ENCODE measurements at regions not wholly inside any gene's neighbourhood (a gene's known extent, or its start where the extent isn't known, plus 50 kb on each side); places are given as distances from the start of the nearest gene placed in this dataset.

DNA sequence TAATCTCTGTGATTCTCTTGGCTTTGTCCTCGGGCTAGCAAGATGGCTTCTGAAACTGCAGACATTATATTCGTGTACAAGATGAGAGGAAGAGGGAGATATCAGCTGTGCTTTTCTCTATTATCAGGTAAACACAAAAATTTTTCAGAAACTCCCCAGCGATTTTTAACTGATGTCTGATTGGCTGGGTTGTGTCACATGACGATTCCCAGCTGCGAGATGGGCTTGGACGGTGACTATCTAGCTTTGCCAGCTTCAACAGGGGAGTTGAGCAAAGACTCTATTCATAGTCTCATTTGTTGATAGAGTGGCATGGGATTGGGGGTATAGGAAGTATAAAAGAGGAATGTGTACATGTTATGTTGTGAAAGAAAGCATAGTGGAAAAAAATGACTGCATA lies 248.8 kb upstream of the AZI2 start:
- no peaks in the 10 kb centered on the region for H3K9me3 ChIP-seq (ENCODE audit: low read length)
- TF ChIP-seq, protein P1, sequence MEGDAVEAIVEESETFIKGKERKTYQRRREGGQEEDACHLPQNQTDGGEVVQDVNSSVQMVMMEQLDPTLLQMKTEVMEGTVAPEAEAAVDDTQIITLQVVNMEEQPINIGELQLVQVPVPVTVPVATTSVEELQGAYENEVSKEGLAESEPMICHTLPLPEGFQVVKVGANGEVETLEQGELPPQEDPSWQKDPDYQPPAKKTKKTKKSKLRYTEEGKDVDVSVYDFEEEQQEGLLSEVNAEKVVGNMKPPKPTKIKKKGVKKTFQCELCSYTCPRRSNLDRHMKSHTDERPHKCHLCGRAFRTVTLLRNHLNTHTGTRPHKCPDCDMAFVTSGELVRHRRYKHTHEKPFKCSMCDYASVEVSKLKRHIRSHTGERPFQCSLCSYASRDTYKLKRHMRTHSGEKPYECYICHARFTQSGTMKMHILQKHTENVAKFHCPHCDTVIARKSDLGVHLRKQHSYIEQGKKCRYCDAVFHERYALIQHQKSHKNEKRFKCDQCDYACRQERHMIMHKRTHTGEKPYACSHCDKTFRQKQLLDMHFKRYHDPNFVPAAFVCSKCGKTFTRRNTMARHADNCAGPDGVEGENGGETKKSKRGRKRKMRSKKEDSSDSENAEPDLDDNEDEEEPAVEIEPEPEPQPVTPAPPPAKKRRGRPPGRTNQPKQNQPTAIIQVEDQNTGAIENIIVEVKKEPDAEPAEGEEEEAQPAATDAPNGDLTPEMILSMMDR (conservative IDR thresholded peaks at IDR 0.05; ENCODE audit: low read length): no peak
- TF ChIP-seq EZH2phosphoT487 (IDR thresholded peaks at IDR 0.05; ENCODE audit: borderline replicate concordance, low read depth, low read length): no peak
- H3K4me3 ChIP-seq (ENCODE audit: low read depth, low read length, poor library complexity, severe bottlenecking): no peak overlapping the region
- no peaks in the 10 kb centered on the region for H3K4me1 ChIP-seq (ENCODE audit: insufficient read depth, low read length, poor library complexity, severe bottlenecking)
- ChIA-PET POLR2A (no interaction called here), CTCF (ENCODE audit: unreplicated experiment) (no interaction called here)
- intact Hi-C loops (cut with micrococcal nuclease; ENCODE audit: unreplicated experiment): no loop called here
- H3K4me2 ChIP-seq (ENCODE audit: low read length): no peak overlapping the region
- no peak overlapping the region for H3K27ac ChIP-seq (ENCODE audit: low read depth, low read length, poor library complexity, severe bottlenecking)
- DNase-seq (ENCODE audit: low spot score): no peak
- no peaks in the 10 kb centered on the region for H3K36me3 ChIP-seq (ENCODE audit: insufficient read depth, low read length)
- no TSS peak for BruUV-seq (replicated peaks)
- no peaks in the 10 kb centered on the region for H4K20me1 ChIP-seq (ENCODE audit: insufficient read depth, low read length)
- H2AFZ ChIP-seq (ENCODE audit: low read length): no peak overlapping the region
- no peaks in the 10 kb centered on the region for H3K79me2 ChIP-seq (ENCODE audit: insufficient read depth, low read depth, low read length)
- no peaks in the 10 kb centered on the region for H3K9me2 ChIP-seq (ENCODE audit: insufficient read depth, low read length)

DNA sequence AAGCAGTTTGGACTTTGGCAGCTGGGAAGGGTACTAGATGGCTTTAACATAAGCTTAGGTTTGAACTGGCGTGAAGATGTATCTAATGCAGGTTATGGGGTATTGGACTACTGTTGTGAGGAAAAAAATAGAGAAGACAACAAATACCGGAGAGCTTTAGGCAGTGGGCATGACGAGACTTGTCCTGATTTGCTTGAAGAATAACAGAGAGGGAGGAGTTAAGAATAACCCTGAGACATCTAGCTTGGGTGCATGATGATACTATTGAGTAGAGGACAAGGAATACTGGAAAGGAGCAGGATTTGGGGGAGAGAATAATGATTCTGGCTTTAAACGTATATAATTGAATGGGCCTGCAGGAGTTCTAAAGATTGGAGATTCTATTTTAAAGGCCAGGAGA lies 249.5 kb upstream of the AZI2 start:
- Histone ChIP-seq H3K36me3 (ENCODE audit: insufficient read depth, low read length) (no peaks in the 10 kb centered on the region), H3K4me2 (ENCODE audit: low read length) (no peak overlapping the region), H3K9me2 (ENCODE audit: insufficient read depth, low read length) (no peaks in the 10 kb centered on the region), H3K27ac (ENCODE audit: low read depth, low read length, poor library complexity, severe bottlenecking) (no peak overlapping the region), H3K4me3 (ENCODE audit: low read depth, low read length, poor library complexity, severe bottlenecking) (no peak overlapping the region), H3K79me2 (ENCODE audit: insufficient read depth, low read depth, low read length) (no peaks in the 10 kb centered on the region), H2AFZ (ENCODE audit: low read length) (no peak overlapping the region), H3K9me3 (ENCODE audit: low read length) (no peaks in the 10 kb centered on the region), H3K4me1 (ENCODE audit: insufficient read depth, low read length, poor library complexity, severe bottlenecking) (no peaks in the 10 kb centered on the region), H4K20me1 (ENCODE audit: insufficient read depth, low read length) (no peaks in the 10 kb centered on the region)
- no peak for DNase-seq (ENCODE audit: low spot score)
- no peak for TF ChIP-seq EZH2phosphoT487 (IDR thresholded peaks at IDR 0.05; ENCODE audit: borderline replicate concordance, low read depth, low read length)
- TF ChIP-seq, protein P1 (conservative IDR thresholded peaks at IDR 0.05; ENCODE audit: low read length): no peak
- intact Hi-C loops (cut with micrococcal nuclease; ENCODE audit: unreplicated experiment): no loop called here
- no TSS peak for BruUV-seq (replicated peaks)
- ChIA-PET POLR2A (no interaction called here), CTCF (ENCODE audit: unreplicated experiment) (no interaction called here)

DNA sequence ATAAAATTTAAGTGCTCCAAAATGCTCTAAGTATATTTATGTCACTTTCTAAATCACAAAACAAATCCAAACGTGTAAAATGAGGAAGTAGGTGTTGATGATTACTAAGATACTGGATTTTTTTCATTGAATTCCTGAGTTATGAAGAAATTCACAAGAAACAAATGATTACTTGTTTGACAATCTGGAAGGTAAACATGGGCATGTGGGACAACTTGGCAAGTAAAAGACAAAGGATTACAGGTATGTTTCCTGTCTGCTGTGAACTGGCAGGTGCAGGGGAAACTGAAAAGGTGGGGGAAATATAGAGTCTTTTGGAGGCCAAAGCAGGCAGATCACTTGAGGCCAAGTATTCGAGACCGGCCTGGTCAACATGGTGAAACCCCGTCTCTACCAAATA lies 252.7 kb upstream of the AZI2 start:
- Histone ChIP-seq H3K4me2 (ENCODE audit: low read length) (no peak overlapping the region), H3K9me2 (ENCODE audit: insufficient read depth, low read length) (no peaks in the 10 kb centered on the region), H3K36me3 (ENCODE audit: insufficient read depth, low read length) (no peaks in the 10 kb centered on the region), H3K4me1 (ENCODE audit: insufficient read depth, low read length, poor library complexity, severe bottlenecking) (no peaks in the 10 kb centered on the region), H3K27ac (ENCODE audit: low read depth, low read length, poor library complexity, severe bottlenecking) (no peak overlapping the region), H3K79me2 (ENCODE audit: insufficient read depth, low read depth, low read length) (no peaks in the 10 kb centered on the region), H4K20me1 (ENCODE audit: insufficient read depth, low read length) (no peaks in the 10 kb centered on the region), H3K4me3 (ENCODE audit: low read depth, low read length, poor library complexity, severe bottlenecking) (no peak overlapping the region), H3K9me3 (ENCODE audit: low read length) (no peaks in the 10 kb centered on the region), H2AFZ (ENCODE audit: low read length) (no peak overlapping the region)
- intact Hi-C loops (cut with micrococcal nuclease; ENCODE audit: unreplicated experiment): no loop called here
- ChIA-PET POLR2A (interaction anchor here (0.7 kb wide), 1 partner anchor 1055 kb away, joined by 4 read pairs; no protein-coding TSS in a partner anchor), CTCF (ENCODE audit: unreplicated experiment) (no interaction called here)
- TF ChIP-seq, protein P1 (conservative IDR thresholded peaks at IDR 0.05; ENCODE audit: low read length): no peak
- TF ChIP-seq EZH2phosphoT487 (IDR thresholded peaks at IDR 0.05; ENCODE audit: borderline replicate concordance, low read depth, low read length): no peak
- no TSS peak for BruUV-seq (replicated peaks)
- no peak for DNase-seq (ENCODE audit: low spot score)

Measured in OCI-LY7 (cell line).